Lower leg skin (tissue), 3 donors: ENCODE measurements at regions not wholly inside any gene's neighbourhood (a gene's known extent, or its start where the extent isn't known, plus 50 kb on each side); places are given as distances from the start of the nearest gene placed in this dataset.

Experiments
- CTCF ChIP-seq, 3 donors: fragments of 450-650 bp; IDR thresholded peaks; one replicate each; pipeline ENCODE4 v1.5.1; 2016; ENCODE audit warnings: antibody characterized with exemption in 3 of 3, mild to moderate bottlenecking in 3 of 3, moderate library complexity in 2 of 3
- POLR2A ChIP-seq, 2 donors: fragments of 450-650 bp; IDR thresholded peaks; one replicate each; pipeline ENCODE4 v1.6.1; 2016 to 2017; ENCODE audit warnings: antibody characterized with exemption in 2 of 2, mild to moderate bottlenecking in 1 of 2, moderate library complexity in 1 of 2

- TF ChIP-seq CTCF (IDR thresholded peaks at IDR 0.05) (no peak), POLR2A (IDR thresholded peaks at IDR 0.05) (no peak)
Observed at GRCh38 chr4:163263606-163264005, 68.8 kb downstream of the NPY1R start.
